Hindlimb muscle (tissue), 1 donor: ENCODE measurements at regions not wholly inside any gene's neighbourhood (a gene's known extent, or its start where the extent isn't known, plus 50 kb on each side); places are given as distances from the start of the nearest gene placed in this dataset.
A peak's percentile ranks its signal among the peaks of the same experiment; 100 is the strongest.

Source experiments
- DNase-seq: peaks from one replicate; pipeline ENCODE4 v3.0.0-alpha.2; 2013

GRCh38 chr6:19037607-19038006 lies 650.5 kb downstream of the RNF144B start:
- no peak for DNase-seq

- no peak for DNase-seq
Observed at GRCh38 chr6:19039287-19039686, 652.1 kb downstream of the RNF144B start.

- no peak for DNase-seq
Observed at GRCh38 chr6:19041906-19042305, 654.8 kb downstream of the RNF144B start.

- DNase-seq, result no peak
Observed at GRCh38 chr6:19042420-19042819, 655.3 kb downstream of the RNF144B start.

GRCh38 chr6:19050765-19051164 lies 663.6 kb downstream of the RNF144B start:
- DNase-seq, result no peak

GRCh38 chr6:19052219-19052618 lies 665.1 kb downstream of the RNF144B start:
- no peak for DNase-seq

GRCh38 chr6:19059102-19059501 lies 672.0 kb downstream of the RNF144B start:
- no peak for DNase-seq

GRCh38 chr6:19067165-19067564 lies 680.0 kb downstream of the RNF144B start:
- DNase-seq, result no peak

- no peak for DNase-seq
Observed at GRCh38 chr6:19070520-19070919, 683.4 kb downstream of the RNF144B start.

GRCh38 chr6:19083801-19084200 lies 696.7 kb downstream of the RNF144B start:
- DNase-seq, result no peak

GRCh38 chr6:19086480-19086879 lies 699.3 kb downstream of the RNF144B start:
- no peak for DNase-seq

GRCh38 chr6:19087296-19087695 lies 700.1 kb downstream of the RNF144B start:
- no peak for DNase-seq

- no peak for DNase-seq
Observed at GRCh38 chr6:19087897-19088296, 700.7 kb downstream of the RNF144B start.

- no peak for DNase-seq
Observed at GRCh38 chr6:19100752-19101151, 713.6 kb downstream of the RNF144B start.

GRCh38 chr6:19102936-19103335 lies 715.8 kb downstream of the RNF144B start:
- peak; percentile 9 for DNase-seq

GRCh38 chr6:19107468-19107867 lies 720.3 kb downstream of the RNF144B start:
- no peak for DNase-seq

GRCh38 chr6:19121521-19121920 lies 715.6 kb upstream of the ID4 start:
- DNase-seq, result no peak

- no peak for DNase-seq
Observed at GRCh38 chr6:19127081-19127480, 710.1 kb upstream of the ID4 start.

GRCh38 chr6:19128701-19129100 lies 708.5 kb upstream of the ID4 start:
- no peak for DNase-seq

GRCh38 chr6:19135706-19136105 lies 701.5 kb upstream of the ID4 start:
- no peak for DNase-seq

- no peak for DNase-seq
Observed at GRCh38 chr6:19137505-19137904, 699.7 kb upstream of the ID4 start.

GRCh38 chr6:19142275-19142674 lies 694.9 kb upstream of the ID4 start:
- no peak for DNase-seq

GRCh38 chr6:19150307-19150706 lies 686.9 kb upstream of the ID4 start:
- DNase-seq, result no peak

GRCh38 chr6:19153270-19153980 lies 683.7 kb upstream of the ID4 start:
- DNase-seq, result peak; percentile 15

GRCh38 chr6:19153981-19154295 lies 683.2 kb upstream of the ID4 start:
- DNase-seq, result no peak
